SIG-M5 (cell line): ENCODE measurements at regions not wholly inside any gene's neighbourhood (a gene's known extent, or its start where the extent isn't known, plus 50 kb on each side); places are given as distances from the start of the nearest gene placed in this dataset.

ENCODE experiments used
- DNase-seq: peaks from one replicate; lab custom pipeline; 2025; lab: John Stamatoyannopoulos, UW

DNA sequence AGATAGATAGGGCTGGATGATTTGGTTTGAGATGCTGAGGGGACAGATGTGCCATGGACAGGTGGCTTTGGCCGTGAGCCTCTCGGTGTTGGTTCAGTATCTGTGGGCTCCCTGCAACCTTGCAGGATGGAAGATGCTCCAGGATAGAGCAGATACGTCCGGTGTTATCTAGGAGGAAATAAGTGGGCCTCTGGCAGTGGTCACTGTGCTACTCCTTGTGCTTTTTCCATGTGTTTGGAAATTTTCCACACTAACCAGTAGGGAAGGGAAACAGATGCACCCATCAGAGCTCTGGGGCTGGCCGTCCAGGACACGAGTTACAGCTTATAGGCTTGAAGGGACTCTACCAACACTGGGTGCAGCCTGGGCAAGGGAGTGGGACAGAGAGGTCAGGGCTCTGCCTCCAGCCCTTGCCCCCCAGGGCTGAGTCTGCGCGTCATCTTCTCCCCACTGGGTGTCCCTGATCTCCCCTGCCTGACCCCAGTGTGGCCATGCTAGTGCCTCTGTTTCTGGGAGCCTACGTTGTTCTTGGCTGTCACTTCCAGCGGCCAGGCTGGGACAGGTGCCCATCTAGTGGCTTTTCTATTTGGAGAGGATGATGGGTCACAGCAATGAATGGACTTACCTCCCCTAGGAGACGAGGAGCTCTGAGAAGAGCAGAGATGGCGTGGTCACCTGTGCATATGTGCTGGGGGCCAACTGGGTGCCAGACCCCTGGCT is 166.9 kb downstream of the SEC14L1 start:
- no peak for DNase-seq

DNA sequence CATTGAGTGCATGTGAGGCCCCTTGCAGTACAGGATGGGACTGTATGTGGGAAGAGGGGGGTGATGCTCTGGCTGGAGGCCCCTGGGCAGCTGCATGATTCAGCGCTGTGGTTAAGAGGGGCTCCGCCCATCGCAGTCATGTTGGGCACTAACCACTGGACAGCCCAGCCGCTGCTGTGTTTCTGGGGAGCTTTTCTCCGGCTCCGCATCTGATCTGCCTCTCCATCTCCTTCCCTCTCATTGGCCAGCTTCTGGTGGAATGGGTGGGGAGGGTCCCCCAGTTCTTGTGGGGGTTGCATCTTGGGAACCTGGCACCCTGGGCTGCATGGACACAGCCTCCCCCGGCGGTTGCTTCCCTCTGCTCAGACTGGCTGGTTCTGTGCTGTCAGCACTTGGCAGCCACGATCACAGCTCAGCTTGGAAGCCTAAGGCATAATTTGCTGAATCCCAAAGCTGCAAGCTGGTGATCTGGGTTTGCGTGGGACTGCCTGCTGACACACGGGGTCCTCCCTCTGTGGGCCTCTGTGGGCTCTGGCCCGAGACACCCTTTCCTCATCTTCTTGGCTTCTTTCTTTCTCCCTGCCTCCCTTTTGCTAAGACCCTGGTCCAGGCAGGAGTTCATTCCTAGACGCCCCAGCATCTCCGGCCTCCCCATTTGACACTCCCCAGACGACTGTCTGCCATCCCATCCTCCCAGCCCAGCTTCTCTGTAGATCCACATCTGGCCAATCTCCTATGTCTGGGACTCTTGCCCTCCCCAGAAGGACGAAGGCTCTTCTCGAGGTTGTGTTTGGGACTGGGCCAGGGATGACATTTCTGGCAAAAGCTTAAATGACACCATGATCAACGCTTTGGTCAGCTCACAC is 168.3 kb downstream of the SEC14L1 start:
- no peak for DNase-seq

DNA sequence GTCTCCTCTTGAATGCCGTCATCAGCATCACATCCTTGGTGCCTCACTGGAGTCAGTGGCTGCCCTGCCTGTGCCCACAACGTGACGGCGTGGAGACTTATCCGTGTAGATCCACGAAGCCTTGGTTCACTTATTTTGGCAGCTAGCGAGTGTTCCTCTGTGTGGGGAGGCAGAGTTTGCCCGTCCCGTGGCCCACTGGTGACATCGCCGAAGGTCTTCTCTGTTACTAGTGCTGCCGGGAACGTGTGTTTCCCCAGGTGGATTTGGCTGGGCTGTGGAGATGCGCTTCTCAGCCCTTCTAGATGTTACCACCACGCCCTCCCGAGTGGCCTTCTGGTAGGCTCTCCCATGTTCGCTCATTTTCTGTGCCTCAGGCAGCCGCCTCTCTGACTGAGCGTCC is 169.6 kb downstream of the SEC14L1 start:
- no peak for DNase-seq

DNA sequence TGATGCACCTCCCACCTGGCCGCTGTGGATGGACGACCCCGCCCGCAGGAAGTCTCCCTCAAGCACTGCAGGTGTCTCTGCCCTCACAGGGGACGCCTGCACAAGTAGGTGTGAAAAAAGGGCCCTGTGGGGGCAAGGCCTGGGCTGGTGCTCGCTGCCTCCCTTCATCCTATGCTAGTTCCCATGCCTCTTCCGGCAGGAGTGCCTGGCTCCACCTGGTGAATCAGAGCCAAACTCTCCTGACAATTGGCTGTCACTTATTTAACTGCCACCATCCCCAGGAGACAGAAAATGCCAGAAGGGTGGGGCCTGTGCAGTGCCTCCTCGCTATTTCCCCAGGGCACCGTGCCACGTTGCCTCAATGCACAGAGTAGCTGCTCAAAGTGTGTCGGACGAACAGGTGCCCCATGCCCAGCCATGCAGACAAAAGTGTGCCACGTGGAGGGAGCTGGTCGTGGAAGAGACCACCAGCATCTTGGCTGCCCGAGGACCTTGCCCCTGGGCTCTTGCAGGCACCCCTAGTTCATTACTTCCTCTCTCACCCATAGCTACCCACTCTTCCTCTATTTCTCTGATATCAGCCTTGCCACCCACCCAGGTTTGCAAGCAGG is 170.7 kb downstream of the SEC14L1 start:
- no peak for DNase-seq

DNA sequence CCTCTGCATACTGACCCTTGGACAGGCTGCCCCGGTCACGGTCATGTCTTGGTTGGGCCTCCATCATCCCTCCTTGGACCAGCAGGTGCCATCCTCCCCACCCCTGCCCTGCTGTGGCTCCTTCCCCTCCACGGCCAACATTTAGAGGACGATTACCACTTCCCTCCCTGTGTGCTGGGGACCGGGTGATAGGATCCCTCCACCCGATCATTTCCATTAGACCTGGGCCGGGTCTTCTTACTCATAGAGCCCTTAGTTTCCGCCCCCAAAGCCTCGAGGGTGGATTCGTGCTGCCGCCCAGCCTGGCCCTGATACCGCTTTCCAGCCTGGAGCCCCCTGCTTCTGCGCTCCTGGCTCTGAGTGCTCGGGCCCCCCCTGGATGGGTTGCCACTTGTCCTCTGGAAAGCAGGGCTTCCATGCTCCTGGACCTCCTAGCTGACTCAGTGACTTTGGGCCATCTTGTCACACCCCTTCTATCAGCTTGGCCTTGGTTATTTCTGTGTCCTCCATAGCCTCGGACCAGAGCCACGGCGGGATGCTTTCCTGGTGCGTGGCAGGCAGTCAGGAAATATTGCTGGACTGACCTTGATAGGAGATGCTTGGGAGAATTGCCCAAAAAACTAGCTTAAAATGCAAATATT is 171.4 kb downstream of the SEC14L1 start:
- DNase-seq, result no peak

DNA sequence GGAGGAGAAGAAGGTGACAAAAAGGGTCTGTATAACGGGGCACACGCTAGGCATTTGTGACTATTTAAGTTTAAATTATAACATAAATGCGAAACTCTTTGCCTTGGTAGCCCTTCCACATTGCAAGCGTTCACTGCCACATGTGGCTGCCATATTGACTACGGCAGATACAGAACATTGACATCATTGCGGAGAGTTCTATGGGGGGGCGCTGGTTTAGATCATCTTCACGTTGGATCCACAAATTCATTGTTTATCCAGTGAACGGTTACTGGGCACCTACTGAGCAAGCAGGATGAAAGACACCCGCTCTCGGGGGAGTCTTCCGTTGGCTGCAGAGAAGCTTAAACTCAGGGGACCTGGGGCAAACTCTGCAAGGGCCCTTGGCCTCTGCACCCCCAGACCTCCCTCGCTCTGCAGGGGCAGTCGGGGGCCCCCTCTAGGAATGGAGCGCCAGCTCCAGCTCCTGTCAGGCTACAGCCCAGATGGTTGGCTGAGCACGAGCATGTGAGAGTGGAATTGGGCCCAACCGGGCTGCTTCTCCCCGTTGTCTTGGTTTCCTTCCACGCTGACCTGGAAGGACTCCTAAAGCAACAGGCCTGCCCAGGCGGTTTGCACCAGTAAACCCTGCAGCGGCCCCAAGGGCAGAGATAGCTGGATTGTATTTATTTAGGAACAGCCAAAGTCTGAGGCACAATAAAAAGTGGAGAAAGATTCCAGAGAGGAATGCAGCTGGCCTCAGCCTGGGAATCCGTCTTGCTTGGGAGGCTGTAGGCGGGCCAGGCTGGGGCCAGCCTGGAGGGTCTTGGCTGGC is 172.2 kb downstream of the SEC14L1 start:
- DNase-seq, result no peak

DNA sequence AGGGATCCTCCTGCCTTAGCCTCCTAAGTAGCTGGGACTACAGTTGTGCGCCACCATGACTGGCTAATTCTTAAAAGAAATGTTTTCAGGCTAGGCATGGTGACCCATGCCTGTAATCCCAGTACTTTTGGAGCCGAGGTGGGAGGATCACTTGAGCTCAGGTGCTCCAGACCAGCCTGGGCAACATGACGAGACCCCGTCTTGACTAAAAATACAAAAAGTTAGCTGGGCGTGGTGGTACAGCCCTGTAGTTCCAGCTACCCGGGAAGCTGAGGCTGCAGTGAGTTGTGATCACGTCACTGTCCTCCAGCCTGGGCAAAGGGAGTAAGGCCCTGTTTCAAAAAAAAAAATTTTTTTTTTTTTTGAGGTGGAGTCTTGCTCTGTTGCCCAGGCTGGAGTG is 173.1 kb downstream of the SEC14L1 start:
- DNase-seq, result no peak

DNA sequence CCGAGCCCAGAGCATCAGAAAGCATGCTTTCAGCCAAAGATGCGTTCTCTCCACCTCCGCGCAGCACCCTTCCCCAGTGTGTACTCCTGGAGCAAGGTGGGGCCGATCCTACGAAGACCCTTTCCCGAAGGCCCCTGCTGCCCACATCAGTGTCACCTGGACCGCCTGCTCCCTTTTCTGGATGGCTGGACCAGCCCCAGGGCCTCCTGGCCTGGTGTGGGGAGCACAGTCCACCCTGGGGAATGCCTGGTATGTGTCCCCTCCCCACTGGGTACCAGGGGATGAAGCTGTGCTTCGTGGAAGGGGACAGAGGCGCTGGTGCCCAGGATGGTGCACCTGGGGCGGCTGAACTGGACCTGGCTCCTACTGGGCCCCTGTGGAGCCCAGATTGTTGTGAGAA is 173.8 kb downstream of the SEC14L1 start:
- no peak for DNase-seq

DNA sequence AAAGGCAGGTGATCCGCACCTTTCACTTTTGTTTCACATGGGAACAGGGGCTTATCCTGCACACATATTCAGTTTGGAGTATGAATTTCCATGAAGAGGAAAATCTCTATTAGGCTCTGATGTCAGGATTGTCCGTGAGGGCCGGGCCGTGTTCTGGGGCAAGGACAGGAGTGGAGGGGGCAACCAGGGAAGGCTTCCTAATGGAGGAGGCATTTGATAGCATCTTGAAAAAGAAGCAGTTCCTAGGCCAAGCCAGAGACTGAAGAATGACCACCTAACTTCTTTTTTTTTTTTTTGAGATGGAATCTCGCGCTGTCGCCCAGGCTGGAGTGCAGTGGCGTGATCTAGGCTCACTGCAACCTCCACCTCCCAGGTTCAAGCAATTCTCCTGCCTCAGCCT is 174.2 kb downstream of the SEC14L1 start:
- no peak for DNase-seq

DNA sequence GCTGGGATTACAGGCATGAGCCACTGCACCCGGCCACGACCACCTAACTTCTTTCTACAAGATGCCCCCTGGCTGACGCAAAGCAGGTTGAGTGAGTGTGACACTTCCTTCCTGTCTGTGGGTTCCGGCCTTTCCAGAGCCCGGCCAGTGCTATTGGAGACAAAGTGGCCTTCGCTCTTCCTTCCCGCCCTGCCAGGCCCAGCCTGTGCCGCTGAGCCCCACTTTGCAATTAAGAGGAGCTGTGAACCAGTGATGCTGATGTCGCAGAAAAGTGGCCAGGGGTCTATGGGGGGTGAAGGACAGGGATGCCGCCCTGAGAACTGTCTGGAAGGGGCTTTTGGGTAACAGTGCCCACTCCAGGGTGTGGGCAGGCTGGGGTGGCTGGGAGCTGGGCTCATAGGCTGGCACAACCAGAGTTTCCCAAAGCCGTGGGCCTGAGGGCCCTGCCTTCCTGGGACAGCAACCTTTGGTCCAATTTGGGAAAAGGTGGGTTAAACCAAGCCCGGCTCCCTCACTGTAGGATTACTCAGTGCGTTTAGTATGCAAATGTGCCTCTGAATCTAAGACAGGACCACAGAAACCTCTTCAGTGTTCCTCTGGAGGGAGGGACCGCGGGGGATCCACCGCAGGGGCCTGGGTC is 174.9 kb downstream of the SEC14L1 start:
- no peak for DNase-seq

DNA sequence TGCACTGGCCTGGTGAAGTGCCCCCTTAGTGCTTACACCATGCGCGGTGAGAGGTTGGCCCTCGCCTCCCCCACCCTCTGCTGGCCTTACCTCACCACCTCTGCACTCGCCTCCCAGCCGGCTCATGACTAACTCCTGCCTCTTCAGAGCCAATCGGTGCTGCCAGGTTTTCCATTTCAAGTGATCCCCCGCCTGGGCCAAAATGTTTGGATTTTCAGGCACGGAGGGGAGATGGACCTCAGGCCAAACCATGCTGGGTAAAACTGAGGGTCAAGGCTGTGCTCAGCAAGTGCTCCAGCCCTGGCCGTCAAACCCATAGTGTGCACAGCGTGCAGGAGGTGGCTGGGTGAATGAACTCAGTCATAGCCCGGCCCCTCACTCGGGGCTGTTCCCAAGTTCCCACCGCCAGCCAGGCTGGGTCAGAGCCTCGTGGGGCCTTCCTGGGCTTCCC is 175.4 kb downstream of the SEC14L1 start:
- no peak for DNase-seq

DNA sequence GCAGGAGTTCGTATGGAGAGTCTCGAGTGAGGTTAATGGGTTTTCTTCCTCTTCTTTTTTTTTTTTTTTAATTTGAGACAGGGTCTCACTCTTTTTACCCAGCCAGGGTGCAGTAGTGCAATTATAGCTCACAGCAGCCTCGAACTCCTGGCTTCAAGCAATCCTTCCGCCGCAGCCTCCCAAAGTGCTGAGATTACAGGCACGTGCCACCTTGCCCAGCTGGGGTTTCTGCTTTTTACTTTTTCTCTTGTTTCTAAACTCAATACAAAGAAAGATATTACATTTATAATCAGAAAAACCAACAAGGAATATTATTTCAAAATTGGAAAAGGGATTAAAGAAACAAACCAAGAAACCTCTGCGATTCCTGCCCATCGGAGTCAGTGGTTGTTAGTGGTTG is 175.9 kb downstream of the SEC14L1 start:
- no peak for DNase-seq

DNA sequence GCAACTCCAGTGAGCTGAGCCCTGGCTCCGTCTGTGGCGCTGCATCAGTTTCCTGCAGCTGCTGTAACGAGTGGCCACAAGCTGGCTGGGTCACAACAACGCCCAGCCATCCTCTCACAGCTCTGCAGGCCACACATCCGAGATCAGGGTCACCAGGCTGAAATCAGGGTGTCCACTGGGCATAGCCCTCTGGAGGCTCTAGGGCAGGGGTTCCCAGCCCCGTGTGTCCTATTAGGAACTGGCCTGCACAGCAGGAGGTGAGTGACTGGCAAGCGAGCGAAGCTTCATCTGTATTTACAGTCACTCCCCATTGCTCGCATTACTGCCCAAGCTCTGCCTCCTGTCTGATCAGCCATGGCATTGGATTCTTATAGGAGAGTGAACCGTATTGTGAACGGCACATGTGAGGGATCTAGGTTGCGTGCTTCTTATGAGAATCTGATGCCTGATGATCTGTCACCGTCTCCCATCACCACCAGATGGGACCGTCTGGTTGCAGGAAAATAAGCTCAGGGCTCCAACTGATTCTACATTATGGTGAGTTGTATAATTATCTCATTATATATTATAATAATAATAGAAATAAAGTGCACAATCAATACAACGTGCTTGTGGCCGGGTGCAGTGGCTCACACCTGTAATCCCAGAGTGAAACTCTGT is 176.5 kb downstream of the SEC14L1 start:
- no peak for DNase-seq

DNA sequence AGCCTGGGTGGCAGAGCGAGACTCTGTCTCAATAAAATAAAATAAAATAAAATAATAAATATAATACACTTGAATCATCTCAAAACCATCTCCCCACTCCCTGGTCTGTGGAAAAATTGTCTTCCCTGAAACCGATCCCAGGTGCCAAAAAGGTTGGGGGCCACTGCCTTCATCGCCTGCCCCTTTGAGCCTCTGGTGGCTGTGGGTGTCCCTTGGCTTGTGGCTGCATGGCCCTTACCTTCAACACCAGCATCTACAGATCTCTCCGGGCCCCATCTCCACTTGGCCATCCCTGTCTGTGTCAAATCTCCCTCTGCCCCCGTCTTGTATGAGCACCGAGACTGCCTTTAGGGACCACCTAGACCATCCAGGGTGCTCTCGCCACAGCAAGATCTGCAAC is 177.3 kb downstream of the SEC14L1 start:
- no peak for DNase-seq

DNA sequence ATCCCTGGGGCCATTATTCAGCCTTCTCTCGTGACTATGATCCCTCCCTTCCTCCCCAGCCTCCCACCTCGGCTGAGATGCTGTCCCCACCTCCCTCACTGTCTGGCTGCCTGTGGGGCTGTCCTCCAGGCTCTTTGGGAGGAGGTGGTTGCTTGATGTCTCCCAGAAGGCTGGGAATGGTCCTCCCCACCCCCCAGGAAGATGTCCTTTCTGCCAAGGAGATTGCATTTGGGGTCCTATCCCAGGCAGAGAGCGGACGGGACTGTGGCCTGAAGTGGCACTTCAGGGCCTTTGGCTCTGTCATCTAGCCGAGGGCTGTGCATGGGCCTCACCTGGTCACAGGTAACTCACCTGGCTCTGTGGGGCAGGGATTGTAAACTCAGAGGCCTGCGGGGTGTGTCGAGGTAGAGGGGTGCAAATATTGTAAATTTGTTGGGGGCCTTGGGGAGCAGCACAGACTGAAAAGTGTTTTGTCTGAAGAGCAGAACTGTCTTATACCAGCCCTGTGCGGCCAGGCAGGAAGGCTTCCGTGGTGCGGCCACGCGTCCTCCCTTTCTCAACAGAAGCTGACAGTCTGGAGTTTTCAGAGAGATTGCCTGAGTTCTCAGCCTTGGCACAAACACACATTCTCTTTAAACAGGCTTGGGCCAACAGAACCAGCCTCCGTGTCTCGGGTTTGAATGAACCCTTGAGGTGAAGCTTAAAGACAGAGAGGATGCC is 177.9 kb downstream of the SEC14L1 start:
- DNase-seq, result no peak

DNA sequence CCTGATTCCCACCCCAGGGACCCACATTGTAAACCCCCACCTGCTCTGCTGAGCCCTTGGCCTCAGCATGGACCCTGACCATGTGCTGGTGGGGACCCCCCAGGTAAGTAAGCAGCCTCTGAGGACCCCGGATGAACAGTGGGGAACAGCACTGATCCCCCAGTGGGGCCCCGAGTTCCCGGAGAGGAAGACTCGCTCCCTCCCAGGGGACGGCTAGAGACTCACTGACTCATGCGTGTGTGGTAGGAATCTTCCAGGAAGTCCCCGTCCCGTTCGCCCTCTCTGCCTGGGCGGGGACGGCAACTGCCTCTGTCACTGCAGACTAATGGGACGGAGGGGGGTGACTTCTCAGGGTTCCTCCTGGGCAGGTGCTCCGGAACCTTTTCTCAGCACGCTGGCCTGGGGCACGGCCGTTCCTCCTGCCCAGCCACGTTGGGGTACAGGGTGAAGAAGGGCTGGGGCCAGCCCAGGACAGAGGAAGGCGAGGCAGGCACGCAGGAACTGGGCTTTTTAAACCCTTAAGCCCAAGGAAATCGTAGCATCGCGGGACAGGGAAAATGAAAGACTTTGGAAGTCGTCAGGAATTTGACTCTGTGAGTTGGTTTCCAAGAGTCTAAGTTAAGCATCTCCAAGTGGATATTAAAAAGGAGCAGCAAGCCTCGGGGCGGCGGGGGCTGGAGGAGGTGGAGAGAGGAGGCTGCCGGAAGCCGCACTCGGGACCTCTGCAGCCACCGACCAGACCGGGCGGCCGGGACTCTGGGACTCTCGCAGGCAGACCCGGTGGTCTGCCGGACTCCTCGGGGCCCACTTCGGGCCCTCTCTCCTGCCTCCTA is 178.7 kb downstream of the SEC14L1 start:
- peak; percentile 32 for DNase-seq

DNA sequence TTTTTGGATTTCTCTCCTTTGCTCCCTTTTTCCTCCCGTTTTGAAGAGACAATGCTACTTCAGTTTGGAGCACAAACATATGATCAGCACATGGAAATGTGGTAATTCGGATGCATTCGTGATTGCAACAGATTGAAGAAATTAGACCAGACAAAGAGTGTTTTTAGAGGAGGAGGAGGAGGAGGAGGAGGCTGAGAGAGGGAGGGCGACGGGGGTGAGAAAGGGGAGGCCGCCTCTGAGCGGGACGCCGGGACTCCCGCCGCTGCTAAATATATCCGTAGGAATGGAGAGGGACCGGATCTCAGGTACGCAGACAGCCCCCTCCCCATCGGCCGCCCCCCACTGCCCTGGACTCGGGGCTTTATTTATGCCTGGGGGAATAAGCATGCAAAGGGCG is 179.3 kb downstream of the SEC14L1 start:
- DNase-seq, result no peak

DNA sequence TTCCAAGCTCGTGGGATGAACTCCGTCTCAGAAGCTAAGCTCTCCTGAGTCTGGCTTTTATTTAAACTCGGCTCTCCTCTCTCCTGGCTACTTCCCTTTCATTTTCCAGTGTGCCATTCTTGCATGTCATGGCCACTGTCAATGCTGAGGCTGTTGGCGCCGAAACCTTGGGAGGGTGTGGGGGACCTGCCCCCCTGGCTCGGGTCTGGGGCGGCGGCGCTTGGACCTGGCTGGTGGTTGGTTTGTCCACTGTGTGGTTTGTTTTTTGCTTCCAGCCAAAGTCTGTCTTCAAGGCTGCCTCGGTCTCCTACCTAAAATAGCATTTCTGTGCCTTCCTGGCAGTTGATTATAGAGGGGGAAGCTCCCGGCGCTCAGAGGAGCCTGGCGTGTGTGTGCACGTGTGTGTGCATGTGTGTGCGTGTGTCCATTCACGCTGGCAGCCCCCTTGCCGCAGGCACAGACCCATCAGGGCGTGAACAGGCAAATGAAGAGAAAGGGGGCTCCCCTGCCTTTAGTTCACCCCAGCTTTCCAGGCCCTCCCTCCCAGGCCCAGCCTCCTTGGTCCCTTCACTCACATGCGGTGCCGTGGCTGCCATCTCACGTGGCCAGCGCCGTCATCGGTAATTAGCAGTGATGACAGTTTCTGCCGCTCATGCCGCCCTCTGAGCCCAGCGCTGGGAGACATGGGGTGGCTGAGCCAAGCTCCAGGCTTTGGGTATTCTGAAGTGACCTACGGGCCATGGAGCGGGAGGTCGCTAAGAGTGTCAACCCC is 179.9 kb downstream of the SEC14L1 start:
- peak; percentile 23 for DNase-seq
